ENCODE measurements at regions not wholly inside any gene's neighbourhood (a gene's known extent, or its start where the extent isn't known, plus 50 kb on each side); places are given as distances from the start of the nearest gene placed in this dataset.
"Not testable (repeated sequence)": the region's sequence is repeated elsewhere in the genome, so short reads cannot be mapped to it uniquely, and the experiment has no call there.

DNA sequence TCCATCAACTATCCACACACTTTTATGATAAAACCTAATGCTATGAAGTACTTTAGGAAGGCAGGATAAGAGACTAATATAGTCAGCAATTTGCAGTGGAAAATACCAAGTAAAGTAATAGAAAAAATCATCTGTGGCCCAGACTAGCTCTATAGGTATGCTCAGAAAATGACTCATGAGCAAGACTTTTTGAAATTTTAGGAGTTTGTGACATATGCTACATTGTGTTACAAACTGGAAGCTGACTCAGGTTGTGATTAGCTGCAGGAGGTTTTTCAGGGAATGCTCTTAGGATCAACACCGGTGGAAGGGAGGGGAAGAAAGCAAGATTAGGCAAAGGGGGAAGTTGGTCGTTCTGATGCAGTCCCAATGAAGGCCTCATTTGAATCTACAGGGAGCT is 56.1 kb downstream of the FEZF1 start:
- TF ChIP-seq, protein P1, sequence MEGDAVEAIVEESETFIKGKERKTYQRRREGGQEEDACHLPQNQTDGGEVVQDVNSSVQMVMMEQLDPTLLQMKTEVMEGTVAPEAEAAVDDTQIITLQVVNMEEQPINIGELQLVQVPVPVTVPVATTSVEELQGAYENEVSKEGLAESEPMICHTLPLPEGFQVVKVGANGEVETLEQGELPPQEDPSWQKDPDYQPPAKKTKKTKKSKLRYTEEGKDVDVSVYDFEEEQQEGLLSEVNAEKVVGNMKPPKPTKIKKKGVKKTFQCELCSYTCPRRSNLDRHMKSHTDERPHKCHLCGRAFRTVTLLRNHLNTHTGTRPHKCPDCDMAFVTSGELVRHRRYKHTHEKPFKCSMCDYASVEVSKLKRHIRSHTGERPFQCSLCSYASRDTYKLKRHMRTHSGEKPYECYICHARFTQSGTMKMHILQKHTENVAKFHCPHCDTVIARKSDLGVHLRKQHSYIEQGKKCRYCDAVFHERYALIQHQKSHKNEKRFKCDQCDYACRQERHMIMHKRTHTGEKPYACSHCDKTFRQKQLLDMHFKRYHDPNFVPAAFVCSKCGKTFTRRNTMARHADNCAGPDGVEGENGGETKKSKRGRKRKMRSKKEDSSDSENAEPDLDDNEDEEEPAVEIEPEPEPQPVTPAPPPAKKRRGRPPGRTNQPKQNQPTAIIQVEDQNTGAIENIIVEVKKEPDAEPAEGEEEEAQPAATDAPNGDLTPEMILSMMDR (IDR thresholded peaks at IDR 0.05; ENCODE audit: insufficient read depth, low read length, missing control alignments) = no peak
- H3K4me3 ChIP-seq (ENCODE audit: low read depth, low read length) = no peak overlapping the region
- POLR2A ChIA-PET = no interaction called here
- CTCF ChIA-PET = no interaction called here
- DNase-seq (ENCODE audit: low read depth, low spot score) = no peak

GRCh38 chr7:122238729-122239128 is 65.8 kb downstream of the FEZF1 start:
- DNase-seq (ENCODE audit: low read depth, low spot score); CTCF ChIA-PET; POLR2A ChIA-PET; H3K4me3 ChIP-seq (ENCODE audit: low read depth, low read length): not testable (repeated sequence)

DNA sequence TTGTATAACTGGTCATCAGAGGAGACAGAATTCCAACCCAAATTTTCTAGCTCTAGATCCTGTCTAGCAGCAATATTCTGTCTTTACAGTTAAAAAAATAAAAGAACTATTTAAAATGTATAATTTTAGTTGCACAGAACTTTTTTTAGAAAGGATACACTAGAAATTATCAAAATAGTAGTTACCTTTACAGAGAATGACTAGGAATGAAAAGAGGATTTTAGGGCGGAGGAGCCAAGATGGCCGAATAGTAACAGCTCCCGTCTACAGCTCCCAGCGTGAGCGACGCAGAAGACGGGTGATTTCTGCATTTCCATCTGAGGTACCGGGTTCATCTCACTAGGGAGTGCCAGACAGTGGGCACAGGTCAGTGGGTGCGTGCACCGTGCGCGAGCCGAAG is 66.3 kb downstream of the FEZF1 start:
- H3K4me3 ChIP-seq (ENCODE audit: low read depth, low read length); POLR2A ChIA-PET; CTCF ChIA-PET; DNase-seq (ENCODE audit: low read depth, low spot score): not testable (repeated sequence)

GRCh38 chr7:122225874-122226273 is 78.7 kb downstream of the FEZF1 start:
- TF ChIP-seq, protein P1 (IDR thresholded peaks at IDR 0.05; ENCODE audit: insufficient read depth, low read length, missing control alignments) = no peak
- POLR2A ChIA-PET = no interaction called here
- DNase-seq (ENCODE audit: low read depth, low spot score) = no peak
- H3K4me3 ChIP-seq (ENCODE audit: low read depth, low read length) = no peak overlapping the region
- CTCF ChIA-PET = interaction anchor here (0.7 kb wide), 1 partner anchor 305 kb away, joined by 3 read pairs; no protein-coding TSS in a partner anchor

DNA sequence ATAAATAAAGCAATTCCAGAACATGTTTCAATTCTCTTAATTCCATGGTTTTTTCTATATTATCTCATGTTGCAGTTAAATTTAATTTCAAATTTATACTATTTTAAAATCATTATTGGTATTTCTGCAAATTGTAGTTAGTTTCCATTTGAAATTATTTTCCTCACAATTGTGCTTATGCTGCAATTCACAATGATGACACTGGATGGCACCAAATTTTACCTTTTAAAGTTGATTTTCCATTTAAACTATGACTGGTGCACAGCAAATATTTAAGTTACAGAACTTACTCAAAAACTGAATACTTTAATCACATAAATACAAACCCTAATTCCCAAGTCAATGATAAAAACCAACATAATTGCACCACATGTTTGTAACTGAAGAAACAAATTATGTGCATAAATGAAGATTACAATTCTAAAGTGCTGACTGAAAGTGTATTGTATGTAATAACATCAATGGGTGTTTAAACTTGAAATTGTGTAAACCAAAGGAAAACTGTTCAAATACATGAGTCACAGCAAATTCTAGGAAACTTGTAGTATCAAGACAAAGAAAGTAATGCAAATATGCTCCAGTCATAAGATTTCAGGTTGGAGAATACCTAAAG is 75.3 kb upstream of the AASS start:
- no peak overlapping the region for H3K4me3 ChIP-seq (ENCODE audit: low read depth, low read length)
- TF ChIP-seq, protein P1 (IDR thresholded peaks at IDR 0.05; ENCODE audit: insufficient read depth, low read length, missing control alignments) = no peak
- POLR2A ChIA-PET = no interaction called here
- CTCF ChIA-PET = interaction anchor here (0.9 to 4.6 kb wide), 4 partner anchors 53 to 313 kb away, joined by 3 to 41 read pairs (median 10); no protein-coding TSS in a partner anchor
- DNase-seq (ENCODE audit: low read depth, low spot score) = no peak

DNA sequence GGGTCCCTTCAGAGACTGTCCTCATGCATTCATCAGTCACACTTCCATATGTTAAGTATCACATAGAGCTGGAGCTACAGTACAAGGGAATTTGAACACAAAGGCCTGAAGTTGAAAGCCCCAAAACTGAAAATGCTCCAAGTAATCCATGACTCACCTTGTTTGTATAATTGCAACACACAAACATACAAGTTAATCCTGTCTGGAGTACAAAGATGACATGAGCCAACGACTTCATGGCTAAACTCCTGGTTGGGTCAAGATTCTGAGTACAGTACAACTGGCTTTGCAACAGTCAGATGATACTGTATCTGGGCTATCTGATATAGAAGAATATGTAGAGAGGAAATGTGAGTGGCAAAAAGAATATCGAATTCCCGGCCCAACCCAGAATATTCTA is 73.1 kb upstream of the AASS start:
- ChIA-PET CTCF (interaction anchor here (1.1 to 3.8 kb wide), 2 partner anchors 307 to 316 kb away, joined by 3 to 17 read pairs; no protein-coding TSS in a partner anchor), POLR2A (no interaction called here)
- TF ChIP-seq, protein P1 (IDR thresholded peaks at IDR 0.05; ENCODE audit: insufficient read depth, low read length, missing control alignments) = no peak
- DNase-seq (ENCODE audit: low read depth, low spot score) = no peak
- H3K4me3 ChIP-seq (ENCODE audit: low read depth, low read length) = no peak overlapping the region

- ChIA-PET POLR2A (no interaction called here), CTCF (no interaction called here)
- no peak for DNase-seq (ENCODE audit: low read depth, low spot score)
- H3K4me3 ChIP-seq (ENCODE audit: low read depth, low read length) = no peak overlapping the region
- TF ChIP-seq, protein P1 (IDR thresholded peaks at IDR 0.05; ENCODE audit: insufficient read depth, low read length, missing control alignments) = no peak
These were observed 68.7 kb upstream of the AASS start for GRCh38 chr7:122212754-122213153.

Data from AG04449 (cell line).